HL-60 (cell line): ENCODE measurements at regions not wholly inside any gene's neighbourhood (a gene's known extent, or its start where the extent isn't known, plus 50 kb on each side); places are given as distances from the start of the nearest gene placed in this dataset.

ENCODE experiments used
- POLR2AphosphoS5 ChIP-seq: IDR thresholded peaks from 2 replicates; pipeline ENCODE4 v1.6.1; 2012; ENCODE audit warnings: low read depth
- SPI1 ChIP-seq: IDR thresholded peaks from 2 replicates; pipeline ENCODE4 v1.6.1; 2012; ENCODE audit warnings: low read depth, mild to moderate bottlenecking, borderline replicate concordance
- TF ChIP-seq, protein P1 (sequence below): IDR thresholded peaks from one replicate; pipeline ENCODE4 v1.5.1; 2011; ENCODE audit warnings: low read length, control low read depth, inconsistent platforms; ENCODE audit not compliant: insufficient read depth

- TF ChIP-seq SPI1 = no peak
- TF ChIP-seq, protein P1, sequence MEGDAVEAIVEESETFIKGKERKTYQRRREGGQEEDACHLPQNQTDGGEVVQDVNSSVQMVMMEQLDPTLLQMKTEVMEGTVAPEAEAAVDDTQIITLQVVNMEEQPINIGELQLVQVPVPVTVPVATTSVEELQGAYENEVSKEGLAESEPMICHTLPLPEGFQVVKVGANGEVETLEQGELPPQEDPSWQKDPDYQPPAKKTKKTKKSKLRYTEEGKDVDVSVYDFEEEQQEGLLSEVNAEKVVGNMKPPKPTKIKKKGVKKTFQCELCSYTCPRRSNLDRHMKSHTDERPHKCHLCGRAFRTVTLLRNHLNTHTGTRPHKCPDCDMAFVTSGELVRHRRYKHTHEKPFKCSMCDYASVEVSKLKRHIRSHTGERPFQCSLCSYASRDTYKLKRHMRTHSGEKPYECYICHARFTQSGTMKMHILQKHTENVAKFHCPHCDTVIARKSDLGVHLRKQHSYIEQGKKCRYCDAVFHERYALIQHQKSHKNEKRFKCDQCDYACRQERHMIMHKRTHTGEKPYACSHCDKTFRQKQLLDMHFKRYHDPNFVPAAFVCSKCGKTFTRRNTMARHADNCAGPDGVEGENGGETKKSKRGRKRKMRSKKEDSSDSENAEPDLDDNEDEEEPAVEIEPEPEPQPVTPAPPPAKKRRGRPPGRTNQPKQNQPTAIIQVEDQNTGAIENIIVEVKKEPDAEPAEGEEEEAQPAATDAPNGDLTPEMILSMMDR = no peak
- TF ChIP-seq POLR2AphosphoS5 = no peak
These were observed 2373.8 kb upstream of the ACO1 start for GRCh38 chr9:30010691-30011090.
